Right lobe of liver (tissue), 4 donors: ENCODE measurements at regions not wholly inside any gene's neighbourhood (a gene's known extent, or its start where the extent isn't known, plus 50 kb on each side); places are given as distances from the start of the nearest gene placed in this dataset.

ENCODE experiments used
- POLR2A ChIP-seq: fragments of 450-650 bp; IDR thresholded peaks from one replicate; pipeline ENCODE4 v1.6.1; 2017; ENCODE audit warnings: antibody characterized with exemption, mild to moderate bottlenecking
- TF ChIP-seq, protein P1 (sequence below), 4 donors: fragments of 200-600 bp in 3 of 4; fragments of 450-650 bp in 1 of 4; IDR thresholded peaks; one replicate each; pipeline versions ENCODE4 v1.5.1 to v1.8.0; 2016 to 2022; ENCODE audit warnings: antibody characterized with exemption in 4 of 4, mild to moderate bottlenecking in 2 of 4
- donor health status: DM: no; HTN: no; CAD: no.
- donor health status: DM: no; HTN: no; CAD: no.
- donor health status: DM: no; HTN: yes; CAD: no.

- TF ChIP-seq, protein P1, sequence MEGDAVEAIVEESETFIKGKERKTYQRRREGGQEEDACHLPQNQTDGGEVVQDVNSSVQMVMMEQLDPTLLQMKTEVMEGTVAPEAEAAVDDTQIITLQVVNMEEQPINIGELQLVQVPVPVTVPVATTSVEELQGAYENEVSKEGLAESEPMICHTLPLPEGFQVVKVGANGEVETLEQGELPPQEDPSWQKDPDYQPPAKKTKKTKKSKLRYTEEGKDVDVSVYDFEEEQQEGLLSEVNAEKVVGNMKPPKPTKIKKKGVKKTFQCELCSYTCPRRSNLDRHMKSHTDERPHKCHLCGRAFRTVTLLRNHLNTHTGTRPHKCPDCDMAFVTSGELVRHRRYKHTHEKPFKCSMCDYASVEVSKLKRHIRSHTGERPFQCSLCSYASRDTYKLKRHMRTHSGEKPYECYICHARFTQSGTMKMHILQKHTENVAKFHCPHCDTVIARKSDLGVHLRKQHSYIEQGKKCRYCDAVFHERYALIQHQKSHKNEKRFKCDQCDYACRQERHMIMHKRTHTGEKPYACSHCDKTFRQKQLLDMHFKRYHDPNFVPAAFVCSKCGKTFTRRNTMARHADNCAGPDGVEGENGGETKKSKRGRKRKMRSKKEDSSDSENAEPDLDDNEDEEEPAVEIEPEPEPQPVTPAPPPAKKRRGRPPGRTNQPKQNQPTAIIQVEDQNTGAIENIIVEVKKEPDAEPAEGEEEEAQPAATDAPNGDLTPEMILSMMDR (IDR thresholded peaks at IDR 0.05) = no peak
- TF ChIP-seq POLR2A = no peak
Observed at GRCh38 chr13:74039154-74039553, 95.0 kb downstream of the KLF12 start.
